ENCODE measurements at regions not wholly inside any gene's neighbourhood (a gene's known extent, or its start where the extent isn't known, plus 50 kb on each side); places are given as distances from the start of the nearest gene placed in this dataset.
"Not testable (repeated sequence)": the region's sequence is repeated elsewhere in the genome, so short reads cannot be mapped to it uniquely, and the experiment has no call there.

GRCh38 chr2:64899081-64899865 lies 89.9 kb upstream of the SLC1A4 start:
- H3K4me3 ChIP-seq (replicated peaks in 1 of 2; ENCODE audit: low read depth in 2 of 2, low read length in 2 of 2) = no peak overlapping the region
- DNase-seq (ENCODE audit: low read depth in 2 of 2) = no peak

GRCh38 chr2:64899876-64900275 lies 89.3 kb upstream of the SLC1A4 start:
- DNase-seq (ENCODE audit: low read depth in 2 of 2); H3K4me3 ChIP-seq (replicated peaks in 1 of 2; ENCODE audit: low read depth in 2 of 2, low read length in 2 of 2): not testable (repeated sequence)

More at GRCh38 chr2:64899081-64899865, 89.9 kb upstream of the SLC1A4 start:
- TF ChIP-seq, protein P1, sequence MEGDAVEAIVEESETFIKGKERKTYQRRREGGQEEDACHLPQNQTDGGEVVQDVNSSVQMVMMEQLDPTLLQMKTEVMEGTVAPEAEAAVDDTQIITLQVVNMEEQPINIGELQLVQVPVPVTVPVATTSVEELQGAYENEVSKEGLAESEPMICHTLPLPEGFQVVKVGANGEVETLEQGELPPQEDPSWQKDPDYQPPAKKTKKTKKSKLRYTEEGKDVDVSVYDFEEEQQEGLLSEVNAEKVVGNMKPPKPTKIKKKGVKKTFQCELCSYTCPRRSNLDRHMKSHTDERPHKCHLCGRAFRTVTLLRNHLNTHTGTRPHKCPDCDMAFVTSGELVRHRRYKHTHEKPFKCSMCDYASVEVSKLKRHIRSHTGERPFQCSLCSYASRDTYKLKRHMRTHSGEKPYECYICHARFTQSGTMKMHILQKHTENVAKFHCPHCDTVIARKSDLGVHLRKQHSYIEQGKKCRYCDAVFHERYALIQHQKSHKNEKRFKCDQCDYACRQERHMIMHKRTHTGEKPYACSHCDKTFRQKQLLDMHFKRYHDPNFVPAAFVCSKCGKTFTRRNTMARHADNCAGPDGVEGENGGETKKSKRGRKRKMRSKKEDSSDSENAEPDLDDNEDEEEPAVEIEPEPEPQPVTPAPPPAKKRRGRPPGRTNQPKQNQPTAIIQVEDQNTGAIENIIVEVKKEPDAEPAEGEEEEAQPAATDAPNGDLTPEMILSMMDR (IDR thresholded peaks at IDR 0.05; ENCODE audit: low read depth, low read length) = no peak

DNA sequence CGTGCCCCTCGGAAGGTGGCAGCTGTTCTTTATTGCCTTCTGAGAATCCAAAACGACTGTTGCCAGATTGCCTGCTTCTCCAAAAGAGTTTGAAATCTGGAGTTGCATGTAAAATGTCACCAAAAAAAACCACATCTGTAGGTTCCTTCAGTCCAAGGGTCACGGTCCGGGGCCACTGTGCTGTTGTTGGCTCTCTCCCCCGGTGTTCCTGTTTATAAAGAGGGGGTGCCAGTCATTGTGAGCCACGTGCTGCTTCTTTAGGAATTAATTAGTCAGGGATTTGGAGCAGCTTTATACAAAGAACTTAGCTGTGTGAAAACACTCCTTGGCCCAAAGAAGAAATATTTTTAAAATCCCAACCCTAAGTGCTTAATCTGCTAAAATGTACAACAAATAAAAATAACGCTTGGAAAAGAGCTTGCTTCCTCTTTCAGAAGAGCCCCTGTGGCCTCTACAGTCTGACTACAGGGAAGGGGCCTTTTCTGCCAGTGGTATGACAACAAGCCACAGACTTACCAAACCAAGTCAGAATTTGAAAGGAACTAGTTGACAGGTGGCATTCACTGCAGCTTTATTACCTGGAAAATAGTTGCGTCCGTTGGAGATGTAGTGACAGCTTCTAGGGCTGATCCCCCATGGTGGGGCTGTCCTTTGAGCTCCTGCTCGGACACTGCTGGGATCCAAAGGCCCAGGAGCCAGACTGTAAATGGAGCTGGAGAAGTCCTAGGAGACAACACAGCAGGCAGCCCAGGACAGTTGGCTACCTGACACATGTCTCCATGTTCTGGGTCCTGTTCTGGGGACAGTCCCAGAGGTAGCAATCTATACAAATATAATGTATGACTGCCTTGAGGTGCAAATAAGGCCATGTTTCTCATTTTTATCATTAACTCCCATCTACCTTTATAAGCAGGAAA lies 84.5 kb upstream of the SLC1A4 start:
- no peak overlapping the region for H3K4me3 ChIP-seq (replicated peaks in 1 of 2; ENCODE audit: low read depth in 2 of 2, low read length in 2 of 2)
- DNase-seq (ENCODE audit: low read depth in 2 of 2) = no peak
- TF ChIP-seq, protein P1 (IDR thresholded peaks at IDR 0.05; ENCODE audit: low read depth, low read length) = no peak

DNA sequence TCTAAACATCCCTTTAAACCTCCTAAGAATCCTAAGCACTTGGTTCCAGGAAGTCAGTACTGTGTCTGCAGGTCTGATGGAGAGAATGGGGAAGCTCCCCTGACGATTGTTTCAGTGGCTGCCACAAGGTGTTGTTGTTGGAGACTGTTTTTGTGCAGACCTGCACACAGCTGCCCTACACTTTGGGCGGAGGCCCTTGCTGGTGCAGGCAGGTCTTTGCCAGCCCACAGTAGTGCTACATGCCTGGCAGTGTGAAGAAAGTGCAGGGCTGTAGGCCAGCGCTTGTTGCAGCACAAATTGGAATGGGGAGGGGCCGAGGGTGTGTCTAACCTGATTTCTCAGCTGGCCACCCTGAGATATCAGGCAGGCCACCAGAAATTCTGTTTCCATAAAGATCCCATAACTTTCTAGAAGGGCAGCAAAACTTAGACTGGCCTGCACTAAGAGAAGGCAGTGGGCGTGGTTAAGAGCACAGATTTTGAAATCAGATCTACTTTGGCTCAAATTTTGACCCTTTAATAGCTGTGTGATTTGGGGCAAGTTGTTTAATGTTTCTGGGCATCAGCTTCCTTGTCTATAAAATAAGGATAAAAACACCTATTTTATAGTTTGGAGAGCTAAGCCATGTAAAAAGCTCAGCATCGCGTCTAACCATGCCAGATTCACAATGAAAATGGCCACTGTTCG lies 83.7 kb upstream of the SLC1A4 start:
- TF ChIP-seq, protein P1 (IDR thresholded peaks at IDR 0.05; ENCODE audit: low read depth, low read length) = no peak
- DNase-seq (ENCODE audit: low read depth in 2 of 2) = no peak
- H3K4me3 ChIP-seq (replicated peaks in 1 of 2; ENCODE audit: low read depth in 2 of 2, low read length in 2 of 2) = no peak overlapping the region

- TF ChIP-seq, protein P1 (IDR thresholded peaks at IDR 0.05; ENCODE audit: low read depth, low read length) = no peak
- H3K4me3 ChIP-seq (replicated peaks in 1 of 2; ENCODE audit: low read depth in 2 of 2, low read length in 2 of 2) = no peak overlapping the region
- DNase-seq (ENCODE audit: low read depth in 2 of 2) = no peak
Observed at GRCh38 chr2:64906853-64907536, 82.2 kb upstream of the SLC1A4 start.

- TF ChIP-seq, protein P1 (IDR thresholded peaks at IDR 0.05; ENCODE audit: low read depth, low read length) = no peak
- no peak overlapping the region for H3K4me3 ChIP-seq (replicated peaks in 1 of 2; ENCODE audit: low read depth in 2 of 2, low read length in 2 of 2)
- no peak for DNase-seq (ENCODE audit: low read depth in 2 of 2)
Observed at GRCh38 chr2:64908406-64908805, 80.8 kb upstream of the SLC1A4 start.

Data from cardiac fibroblast (primary cell).